GM23338 (cell line): ENCODE measurements at regions not wholly inside any gene's neighbourhood (a gene's known extent, or its start where the extent isn't known, plus 50 kb on each side); places are given as distances from the start of the nearest gene placed in this dataset.

Source experiments
- ATAC-seq: fragments of 200-7000 bp; cut with Tn5 transposase; 3 replicates; pipeline ENCODE4 v1.9.1; 2020
- DNase-seq: peaks from one replicate; pipeline ENCODE4 v3.0.0-alpha.2; 2015; ENCODE audit warnings: low spot score
- H2AFZ ChIP-seq: fragments of 200-600 bp; sonication (generic); 2 replicates; pipeline ENCODE4 v1.8.0; 2016; ENCODE audit warnings: antibody characterized with exemption, mild to moderate bottlenecking, moderate library complexity
- H3F3A ChIP-seq: fragments of 200-600 bp; sonication (generic); replicated peaks from 2 replicates; pipeline ENCODE4 v1.8.0; 2017; ENCODE audit warnings: antibody characterized with exemption, mixed run types, low read depth
- H3K27ac ChIP-seq: fragments of 200-600 bp; sonication (generic); 2 replicates; pipeline ENCODE4 v1.6.1; 2016; ENCODE audit warnings: low read depth
- H3K27me3 ChIP-seq: fragments of 200-600 bp; sonication (generic); 2 replicates; pipeline ENCODE4 v1.8.0; 2016; ENCODE audit warnings: mild to moderate bottlenecking, mixed run types, moderate library complexity; ENCODE audit not compliant: insufficient read depth
- H3K36me3 ChIP-seq: fragments of 200-600 bp; sonication (generic); 2 replicates; pipeline ENCODE4 v1.8.0; 2016; ENCODE audit warnings: mild to moderate bottlenecking; ENCODE audit not compliant: insufficient read depth
- H3K4me1 ChIP-seq: fragments of 200-600 bp; sonication (generic); 2 replicates; pipeline ENCODE4 v1.8.0; 2016; ENCODE audit warnings: mild to moderate bottlenecking, moderate library complexity; ENCODE audit not compliant: insufficient read depth
- H3K4me2 ChIP-seq: fragments of 200-600 bp; sonication (generic); 2 replicates; pipeline ENCODE4 v1.7.1; 2017; ENCODE audit warnings: mixed run types
- H3K4me3 ChIP-seq: fragments of 200-600 bp; sonication (generic); 2 replicates; pipeline ENCODE4 v1.6.1; 2016; ENCODE audit warnings: mixed run types
- H3K79me2 ChIP-seq: fragments of 200-600 bp; sonication (generic); replicated peaks from 2 replicates; pipeline ENCODE4 v1.8.0; 2017; ENCODE audit warnings: mild to moderate bottlenecking; ENCODE audit not compliant: insufficient read depth
- H3K9me2 ChIP-seq: fragments of 200-600 bp; sonication (generic); 2 replicates; pipeline ENCODE4 v1.8.0; 2017; ENCODE audit not compliant: insufficient read depth
- H4K20me1 ChIP-seq: fragments of 200-600 bp; sonication (generic); replicated peaks from 2 replicates; pipeline ENCODE4 v1.8.0; 2017; ENCODE audit warnings: mild to moderate bottlenecking; ENCODE audit not compliant: insufficient read depth
- H3K27ac Mint-ChIP-seq: 2 replicates; pipeline ENCODE4 v1.8.0; 2020; ENCODE audit warnings: inconsistent platforms, mild to moderate bottlenecking, moderate library complexity, mixed read lengths
- H3K27me3 Mint-ChIP-seq: 3 replicates; pipeline ENCODE4 v1.8.0; 2022; ENCODE audit warnings: low read depth, mild to moderate bottlenecking, moderate library complexity, mixed read lengths, inconsistent platforms; ENCODE audit not compliant: insufficient read depth, poor library complexity
- H3K36me3 Mint-ChIP-seq: 3 replicates; pipeline ENCODE4 v1.8.0; 2021; ENCODE audit warnings: low read depth, mild to moderate bottlenecking, inconsistent platforms, moderate library complexity, mixed read lengths
- H3K4me1 Mint-ChIP-seq: 3 replicates; pipeline ENCODE4 v1.8.0; 2020; ENCODE audit warnings: mild to moderate bottlenecking, inconsistent platforms, mixed read lengths
- H3K4me3 Mint-ChIP-seq: 3 replicates; pipeline ENCODE4 v1.8.0; 2021; ENCODE audit warnings: moderate library complexity, mild to moderate bottlenecking, inconsistent platforms, mixed read lengths
- H3K9me3 Mint-ChIP-seq: 3 replicates; pipeline ENCODE4 v1.8.0; 2020; ENCODE audit warnings: moderate library complexity, mild to moderate bottlenecking, inconsistent platforms, mixed read lengths
- CREB1 ChIP-seq: fragments of 250-450 bp; sonication (Bioruptor Pico); IDR thresholded peaks from 2 replicates; pipeline ENCODE4 v1.5.0; 2020; ENCODE audit warnings: low read depth, mild to moderate bottlenecking, moderate library complexity
- CTCF ChIP-seq, 2 experiments: fragments of 200-600 bp in 1 of 2; sonication (generic) in 1 of 2; conservative IDR thresholded peaks; 2 replicates each; pipeline versions ENCODE4 v1.5.1 to v1.6.1; 2016 to 2017; ENCODE audit warnings: antibody characterized with exemption in 2 of 2, low read depth in 2 of 2, mild to moderate bottlenecking in 2 of 2, moderate library complexity in 1 of 2
- ETS1 ChIP-seq: IDR thresholded peaks from 2 replicates; pipeline ENCODE4 v1.6.1; 2016; ENCODE audit warnings: antibody characterized with exemption
- EZH2 ChIP-seq: fragments of 200-600 bp; sonication (generic); IDR thresholded peaks from one replicate; pipeline ENCODE4 v1.8.0; 2017; ENCODE audit warnings: antibody characterized with exemption, mild to moderate bottlenecking, low read depth; ENCODE audit not compliant: unreplicated experiment
- EZH2phosphoT487 ChIP-seq: fragments of 200-600 bp; sonication (generic); IDR thresholded peaks from one replicate; pipeline ENCODE4 v1.8.1; 2018; ENCODE audit warnings: antibody characterized with exemption; ENCODE audit not compliant: unreplicated experiment
- JUNB ChIP-seq: IDR thresholded peaks from one replicate; pipeline ENCODE4 v1.6.1; 2016; ENCODE audit warnings: antibody characterized with exemption; ENCODE audit not compliant: unreplicated experiment
- NANOG ChIP-seq: IDR thresholded peaks from 2 replicates; pipeline ENCODE4 v1.6.1; 2016; ENCODE audit warnings: antibody characterized with exemption, borderline replicate concordance
- POLR2AphosphoS5 ChIP-seq: IDR thresholded peaks from 2 replicates; pipeline ENCODE4 v1.6.1; 2016; ENCODE audit warnings: antibody characterized with exemption, low read depth
- REST ChIP-seq: IDR thresholded peaks from one replicate; pipeline ENCODE4 v1.6.1; 2018; ENCODE audit warnings: antibody characterized with exemption; ENCODE audit not compliant: unreplicated experiment
- STAT1 ChIP-seq: IDR thresholded peaks from one replicate; pipeline ENCODE4 v1.6.1; 2016; ENCODE audit warnings: antibody characterized with exemption; ENCODE audit not compliant: unreplicated experiment
- ZNF114 ChIP-seq: fragments of 250-450 bp; sonication (Bioruptor Pico); IDR thresholded peaks from 2 replicates; pipeline ENCODE4 v1.5.0; 2020; ENCODE audit warnings: mild to moderate bottlenecking, moderate library complexity
- ZNF331 ChIP-seq: fragments of 250-450 bp; sonication (Bioruptor Pico); IDR thresholded peaks from 2 replicates; pipeline ENCODE4 v1.5.0; 2020; ENCODE audit warnings: low read depth, mild to moderate bottlenecking, moderate library complexity
- ZNF462 ChIP-seq: fragments of 250-450 bp; sonication (Bioruptor Pico); IDR thresholded peaks from 2 replicates; pipeline ENCODE4 v1.5.0; 2020; ENCODE audit warnings: mild to moderate bottlenecking, moderate library complexity

- H3K27ac Mint-ChIP-seq = no peak overlapping the region
- DNase-seq (peak; percentile 4), ATAC-seq (peak; percentile 65; the same call in 2 of the 3 replicates)
- H3K4me3 ChIP-seq = no peak overlapping the region
- H3K27me3 ChIP-seq = no peaks in the 10 kb centered on the region
- H3K4me2 ChIP-seq = 0 out of 2 replicates have a peak overlapping the region, but pooled peaks have one; percentile 2
- H3K36me3 ChIP-seq = no peaks in the 10 kb centered on the region
- no peak for TF ChIP-seq ZNF462 (CRISPR knock-in tag)
- TF ChIP-seq EZH2phosphoT487 = no peak
- no peak for TF ChIP-seq ETS1
- no peak for TF ChIP-seq ZNF331 (CRISPR knock-in tag)
- TF ChIP-seq POLR2AphosphoS5 = no peak
- no peak for TF ChIP-seq NANOG
- no peak for TF ChIP-seq ZNF114 (CRISPR knock-in tag)
- TF ChIP-seq REST = no peak
- TF ChIP-seq STAT1 = no peak
- no peak for TF ChIP-seq EZH2
- TF ChIP-seq CTCF (conservative IDR thresholded peaks at IDR 0.05; ENCODE audit: low read depth in 2 of 2) = no peak
- TF ChIP-seq CREB1 (CRISPR knock-in tag) = no peak
- no peak for TF ChIP-seq JUNB
- H4K20me1 ChIP-seq = no peaks in the 10 kb centered on the region
- peak overlapping the region; percentile 92 for H2AFZ ChIP-seq
- H3K27ac ChIP-seq = no peak overlapping the region
- no peaks in the 10 kb centered on the region for H3F3A ChIP-seq
- H3K4me1 ChIP-seq = peaks cover 13% of the 10 kb centered on the region; the same call in 1 of the 2 replicates
- H3K4me3 Mint-ChIP-seq = no peak overlapping the region
- H3K27me3 Mint-ChIP-seq = peaks cover 3% of the 10 kb centered on the region
- H3K79me2 ChIP-seq = no peaks in the 10 kb centered on the region
- no peaks in the 10 kb centered on the region; the same call in 2 of the 3 replicates for H3K9me3 Mint-ChIP-seq
- H3K4me1 Mint-ChIP-seq = peaks cover 10% of the 10 kb centered on the region
- H3K9me2 ChIP-seq = no peaks in the 10 kb centered on the region
- peaks cover 2% of the 10 kb centered on the region; the same call in 1 of the 3 replicates for H3K36me3 Mint-ChIP-seq
These were observed 240.7 kb downstream of the C4orf33 start for GRCh38 chr4:129336457-129337227.
